ENCODE measurements at regions not wholly inside any gene's neighbourhood (a gene's known extent, or its start where the extent isn't known, plus 50 kb on each side); places are given as distances from the start of the nearest gene placed in this dataset.

DNA sequence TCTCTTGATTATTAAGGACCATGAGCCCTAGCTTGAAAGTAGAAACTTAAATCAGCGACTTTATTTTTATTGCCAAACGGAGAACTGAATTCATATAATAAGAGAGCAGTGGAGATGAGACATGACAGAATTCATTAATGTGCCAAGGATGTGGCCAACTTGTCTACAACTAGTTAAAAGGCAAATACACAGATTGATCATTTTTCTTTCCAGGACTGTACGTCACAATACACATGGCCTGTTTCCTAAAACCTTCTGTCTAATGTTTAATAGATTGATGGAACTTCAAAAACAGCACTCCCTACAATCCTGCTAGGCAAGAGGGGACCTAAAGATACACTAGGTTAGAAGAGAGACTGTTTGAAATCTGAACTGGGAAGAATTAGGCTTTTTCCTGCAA lies 647.8 kb downstream of the SATB2 start:
- Histone ChIP-seq H3K4me1 (ENCODE audit: control insufficient read depth, insufficient read depth, low read length) (no peaks in the 10 kb centered on the region), H3K4me3 (ENCODE audit: low read depth, low read length) (no peak overlapping the region), H3K36me3 (ENCODE audit: control insufficient read depth, insufficient read depth, low read length) (no peaks in the 10 kb centered on the region), H3K27ac (ENCODE audit: low read depth, low read length) (no peak overlapping the region), H3K9me3 (ENCODE audit: control insufficient read depth, insufficient read depth, low read length) (no peaks in the 10 kb centered on the region), H3K27me3 (ENCODE audit: control insufficient read depth, insufficient read depth, low read length) (no peaks in the 10 kb centered on the region)
- peak in 1 of 6 donors; percentile 89 for DNase-seq (ENCODE audit: low read depth in 4 of 6, low spot score in 6 of 6)
- 83% methylated on average over 1 of the region's 3 CpGs for WGBS (ENCODE audit: insufficient coverage)

DNA sequence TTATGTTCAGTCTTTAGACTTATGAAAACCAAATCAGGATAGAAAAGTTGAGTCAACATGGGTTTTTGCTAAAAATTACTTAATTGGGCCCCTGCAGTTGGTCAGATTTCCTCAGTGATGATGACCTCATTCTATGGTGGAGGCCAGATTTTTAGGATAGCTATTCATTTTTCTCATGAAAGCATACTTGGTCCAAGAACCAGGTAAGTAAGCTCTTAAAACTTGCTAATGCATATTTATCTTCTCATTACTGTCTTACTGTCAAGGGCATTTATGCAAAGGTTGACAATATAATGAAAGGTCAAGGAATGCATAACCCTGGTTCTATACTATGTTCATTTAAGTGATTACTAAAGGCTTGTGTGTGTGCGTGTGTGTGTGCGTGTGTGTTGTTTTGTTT lies 650.6 kb downstream of the SATB2 start:
- H3K4me1 ChIP-seq (ENCODE audit: control insufficient read depth, insufficient read depth, low read length): no peaks in the 10 kb centered on the region
- no peaks in the 10 kb centered on the region for H3K9me3 ChIP-seq (ENCODE audit: control insufficient read depth, insufficient read depth, low read length)
- WGBS (ENCODE audit: insufficient coverage): 100% methylated on average over 2 of the region's 2 CpGs
- DNase-seq (ENCODE audit: low read depth in 4 of 6, low spot score in 6 of 6): no peak
- no peak overlapping the region for H3K4me3 ChIP-seq (ENCODE audit: low read depth, low read length)
- H3K36me3 ChIP-seq (ENCODE audit: control insufficient read depth, insufficient read depth, low read length): no peaks in the 10 kb centered on the region
- H3K27ac ChIP-seq (ENCODE audit: low read depth, low read length): no peak overlapping the region
- H3K27me3 ChIP-seq (ENCODE audit: control insufficient read depth, insufficient read depth, low read length): no peaks in the 10 kb centered on the region

DNA sequence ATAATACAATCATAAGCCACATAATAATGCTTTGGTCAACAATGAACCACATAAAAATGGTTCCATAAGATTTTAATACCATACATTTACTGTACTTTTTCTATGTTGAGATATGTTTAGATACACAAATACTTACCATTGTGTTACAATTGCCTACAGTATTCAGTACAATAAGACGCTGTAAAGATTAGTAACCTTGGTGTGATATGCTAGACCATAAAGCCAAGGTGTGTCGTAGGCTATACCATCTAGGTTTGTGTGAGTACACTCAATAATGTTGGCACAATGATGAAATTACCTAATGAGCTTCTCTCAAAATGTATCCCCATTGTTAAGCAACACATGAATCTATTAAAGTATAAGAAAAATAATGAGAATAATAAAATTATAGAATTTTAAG lies 662.3 kb downstream of the SATB2 start:
- no peaks in the 10 kb centered on the region for H3K36me3 ChIP-seq (ENCODE audit: control insufficient read depth, insufficient read depth, low read length)
- DNase-seq (ENCODE audit: low read depth in 4 of 6, low spot score in 6 of 6): no peak
- H3K4me3 ChIP-seq (ENCODE audit: low read depth, low read length): no peak overlapping the region
- no peaks in the 10 kb centered on the region for H3K27me3 ChIP-seq (ENCODE audit: control insufficient read depth, insufficient read depth, low read length)
- H3K27ac ChIP-seq (ENCODE audit: low read depth, low read length): no peak overlapping the region
- H3K4me1 ChIP-seq (ENCODE audit: control insufficient read depth, insufficient read depth, low read length): no peaks in the 10 kb centered on the region
- no CpG with 5 or more reads among the region's 2 CpGs for WGBS (ENCODE audit: insufficient coverage)
- H3K9me3 ChIP-seq (ENCODE audit: control insufficient read depth, insufficient read depth, low read length): no peaks in the 10 kb centered on the region

DNA sequence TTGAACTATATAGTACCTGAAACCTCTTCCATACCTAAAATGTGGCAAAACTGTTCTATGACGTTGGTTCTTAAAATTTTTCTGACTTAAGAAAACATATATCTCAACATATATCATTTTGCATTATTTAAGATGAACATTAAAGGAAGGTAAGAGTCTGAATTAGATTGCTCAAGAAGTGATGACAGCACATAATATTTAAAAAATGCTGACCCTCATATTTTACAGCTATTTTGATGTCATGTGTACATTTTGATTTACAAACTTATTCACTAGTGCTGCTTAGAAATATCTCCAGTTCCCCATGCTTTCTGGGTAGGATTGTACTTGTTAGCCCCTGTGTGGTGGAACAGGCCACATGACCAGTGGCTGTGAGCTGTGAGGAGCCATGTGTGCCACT lies 666.1 kb downstream of the SATB2 start:
- Histone ChIP-seq H3K4me3 (ENCODE audit: low read depth, low read length) (no peak overlapping the region), H3K27me3 (ENCODE audit: control insufficient read depth, insufficient read depth, low read length) (no peaks in the 10 kb centered on the region), H3K4me1 (ENCODE audit: control insufficient read depth, insufficient read depth, low read length) (no peaks in the 10 kb centered on the region), H3K36me3 (ENCODE audit: control insufficient read depth, insufficient read depth, low read length) (no peaks in the 10 kb centered on the region), H3K27ac (ENCODE audit: low read depth, low read length) (no peak overlapping the region), H3K9me3 (ENCODE audit: control insufficient read depth, insufficient read depth, low read length) (no peaks in the 10 kb centered on the region)
- DNase-seq (ENCODE audit: low read depth in 4 of 6, low spot score in 6 of 6): no peak
- no CpG with 5 or more reads among the region's 1 CpG for WGBS (ENCODE audit: insufficient coverage)

DNA sequence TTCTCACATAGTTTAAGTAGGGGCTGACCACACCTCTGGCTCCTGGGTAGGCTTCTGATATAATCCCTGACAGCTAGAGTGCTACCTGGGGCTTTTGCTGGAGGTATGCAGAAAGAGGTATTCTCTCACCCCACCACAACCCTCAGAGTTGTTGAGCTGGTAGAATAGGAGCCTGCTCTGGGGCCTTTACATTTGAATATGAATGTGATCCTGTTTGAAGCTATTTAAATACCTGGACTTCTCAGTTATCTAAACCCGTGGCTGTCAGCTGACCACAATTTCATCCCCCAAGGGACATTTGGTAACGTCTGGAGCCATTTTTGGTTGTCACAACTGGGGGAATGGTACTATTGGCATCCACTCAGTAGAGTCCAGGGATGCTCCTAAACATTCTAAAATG lies 669.1 kb downstream of the SATB2 start:
- no peaks in the 10 kb centered on the region for H3K9me3 ChIP-seq (ENCODE audit: control insufficient read depth, insufficient read depth, low read length)
- no peak overlapping the region for H3K27ac ChIP-seq (ENCODE audit: low read depth, low read length)
- H3K4me3 ChIP-seq (ENCODE audit: low read depth, low read length): no peak overlapping the region
- H3K27me3 ChIP-seq (ENCODE audit: control insufficient read depth, insufficient read depth, low read length): no peaks in the 10 kb centered on the region
- no CpG with 5 or more reads among the region's 2 CpGs for WGBS (ENCODE audit: insufficient coverage)
- DNase-seq (ENCODE audit: low read depth in 4 of 6, low spot score in 6 of 6): no peak
- H3K4me1 ChIP-seq (ENCODE audit: control insufficient read depth, insufficient read depth, low read length): no peaks in the 10 kb centered on the region
- H3K36me3 ChIP-seq (ENCODE audit: control insufficient read depth, insufficient read depth, low read length): no peaks in the 10 kb centered on the region

DNA sequence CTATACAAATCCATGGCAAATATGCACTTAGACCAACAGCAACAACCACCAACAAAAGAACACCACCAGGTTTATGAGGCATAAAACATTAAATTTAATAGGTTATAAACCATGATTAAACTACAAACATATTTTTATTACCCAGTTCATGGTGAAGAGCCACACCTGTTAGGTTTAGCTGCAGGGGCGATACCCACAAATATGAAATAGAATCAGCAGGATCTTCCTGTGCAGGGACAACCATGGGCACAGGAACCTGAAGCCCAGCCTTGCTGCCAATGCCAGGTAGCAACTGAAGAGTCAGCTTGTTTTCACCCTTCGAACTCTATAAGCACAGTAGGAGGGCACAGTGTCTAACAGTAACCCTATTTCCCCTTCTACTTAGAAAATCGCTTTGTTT lies 675.0 kb downstream of the SATB2 start:
- Histone ChIP-seq H3K36me3 (ENCODE audit: control insufficient read depth, insufficient read depth, low read length) (no peaks in the 10 kb centered on the region), H3K4me3 (ENCODE audit: low read depth, low read length) (no peak overlapping the region), H3K9me3 (ENCODE audit: control insufficient read depth, insufficient read depth, low read length) (no peaks in the 10 kb centered on the region), H3K27ac (ENCODE audit: low read depth, low read length) (no peak overlapping the region), H3K27me3 (ENCODE audit: control insufficient read depth, insufficient read depth, low read length) (no peaks in the 10 kb centered on the region), H3K4me1 (ENCODE audit: control insufficient read depth, insufficient read depth, low read length) (no peaks in the 10 kb centered on the region)
- 92% methylated on average over 1 of the region's 3 CpGs for WGBS (ENCODE audit: insufficient coverage)
- DNase-seq (ENCODE audit: low read depth in 4 of 6, low spot score in 6 of 6): no peak

DNA sequence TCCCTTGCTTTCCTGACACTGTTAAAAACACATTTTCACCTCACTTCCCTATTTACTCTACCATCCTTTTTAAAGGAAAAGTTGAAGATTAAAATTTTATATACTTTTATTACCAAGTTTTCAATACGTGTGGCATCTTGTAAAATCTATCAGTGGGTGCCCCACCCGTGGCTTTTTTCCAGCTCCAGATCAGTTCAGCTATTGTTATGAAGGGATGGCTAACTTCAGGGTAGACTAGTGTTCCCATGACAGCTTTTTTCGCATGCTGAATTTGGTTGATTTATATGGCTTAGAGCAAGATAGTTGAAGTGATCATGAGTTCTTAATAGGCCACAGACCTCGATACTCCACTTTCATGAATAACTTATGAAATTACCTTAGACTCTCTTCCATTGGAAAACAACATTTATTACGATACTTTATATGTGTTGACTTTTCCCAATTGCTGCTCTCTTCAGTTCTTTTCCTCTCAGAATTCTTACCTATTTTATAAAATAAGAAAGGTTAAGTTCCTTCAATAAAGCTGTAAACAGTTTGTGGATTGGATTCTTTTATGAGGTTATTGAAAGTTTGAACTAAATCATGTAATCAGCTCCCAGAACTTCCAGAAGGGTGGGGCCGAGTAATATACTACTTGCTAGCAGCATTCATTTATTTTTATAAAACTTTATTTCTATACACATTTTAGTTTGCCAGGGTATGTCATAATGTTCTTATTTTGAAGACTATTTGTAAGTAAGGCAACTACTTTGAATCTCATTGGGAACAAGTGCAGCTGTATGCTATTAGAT lies 680.9 kb downstream of the SATB2 start:
- no peak for DNase-seq (ENCODE audit: low read depth in 4 of 6, low spot score in 6 of 6)
- WGBS (ENCODE audit: insufficient coverage): no CpG with 5 or more reads among the region's 6 CpGs
- H3K27me3 ChIP-seq (ENCODE audit: control insufficient read depth, insufficient read depth, low read length): no peaks in the 10 kb centered on the region
- no peak overlapping the region for H3K27ac ChIP-seq (ENCODE audit: low read depth, low read length)
- no peaks in the 10 kb centered on the region for H3K4me1 ChIP-seq (ENCODE audit: control insufficient read depth, insufficient read depth, low read length)
- H3K9me3 ChIP-seq (ENCODE audit: control insufficient read depth, insufficient read depth, low read length): no peaks in the 10 kb centered on the region
- H3K36me3 ChIP-seq (ENCODE audit: control insufficient read depth, insufficient read depth, low read length): no peaks in the 10 kb centered on the region
- H3K4me3 ChIP-seq (ENCODE audit: low read depth, low read length): no peak overlapping the region

DNA sequence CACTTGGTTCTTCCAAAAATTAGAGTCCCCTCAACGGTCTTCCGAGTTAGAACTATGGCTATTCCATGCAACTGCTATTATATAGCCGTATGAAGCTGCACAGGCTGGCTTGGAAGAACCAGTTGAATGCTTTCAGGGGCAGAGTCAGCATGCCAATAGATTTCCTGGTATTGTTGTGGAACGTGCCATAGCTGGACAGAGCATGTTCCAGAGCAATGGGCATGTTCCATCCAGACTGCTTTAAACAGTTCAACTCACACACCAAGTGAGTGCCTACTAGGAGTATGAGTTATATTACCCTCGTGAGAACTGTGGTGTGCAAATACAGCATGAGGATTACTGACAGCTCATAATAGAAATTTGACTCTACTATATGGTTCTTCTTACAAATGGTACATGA lies 682.0 kb downstream of the SATB2 start:
- WGBS (ENCODE audit: insufficient coverage): 100% methylated on average over 2 of the region's 5 CpGs
- Histone ChIP-seq H3K9me3 (ENCODE audit: control insufficient read depth, insufficient read depth, low read length) (no peaks in the 10 kb centered on the region), H3K4me3 (ENCODE audit: low read depth, low read length) (no peak overlapping the region), H3K36me3 (ENCODE audit: control insufficient read depth, insufficient read depth, low read length) (no peaks in the 10 kb centered on the region), H3K27me3 (ENCODE audit: control insufficient read depth, insufficient read depth, low read length) (no peaks in the 10 kb centered on the region), H3K27ac (ENCODE audit: low read depth, low read length) (no peak overlapping the region), H3K4me1 (ENCODE audit: control insufficient read depth, insufficient read depth, low read length) (no peaks in the 10 kb centered on the region)
- no peak for DNase-seq (ENCODE audit: low read depth in 4 of 6, low spot score in 6 of 6)

DNA sequence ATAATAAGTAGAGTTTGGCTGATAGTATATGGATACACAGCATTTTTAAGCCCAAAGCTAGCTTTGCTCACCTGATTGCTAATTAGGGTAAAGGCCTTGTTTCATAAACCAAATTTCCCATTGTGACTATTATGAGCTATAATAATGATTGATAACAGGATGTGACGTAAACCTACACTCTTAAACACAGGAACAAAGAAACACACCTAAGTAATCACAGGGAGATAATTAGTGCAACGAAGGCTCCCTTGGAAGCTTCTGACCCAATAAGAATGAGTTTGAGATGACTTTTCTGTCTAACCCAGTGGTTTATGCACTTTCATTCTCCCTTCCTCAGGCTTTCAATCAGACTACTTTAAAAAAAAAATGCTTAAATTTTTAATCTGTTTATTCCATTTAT lies 683.2 kb downstream of the SATB2 start:
- H3K27me3 ChIP-seq (ENCODE audit: control insufficient read depth, insufficient read depth, low read length): no peaks in the 10 kb centered on the region
- no peaks in the 10 kb centered on the region for H3K36me3 ChIP-seq (ENCODE audit: control insufficient read depth, insufficient read depth, low read length)
- DNase-seq (ENCODE audit: low read depth in 4 of 6, low spot score in 6 of 6): no peak
- H3K4me3 ChIP-seq (ENCODE audit: low read depth, low read length): no peak overlapping the region
- WGBS (ENCODE audit: insufficient coverage): no CpG with 5 or more reads among the region's 2 CpGs
- no peaks in the 10 kb centered on the region for H3K9me3 ChIP-seq (ENCODE audit: control insufficient read depth, insufficient read depth, low read length)
- H3K27ac ChIP-seq (ENCODE audit: low read depth, low read length): no peak overlapping the region
- no peaks in the 10 kb centered on the region for H3K4me1 ChIP-seq (ENCODE audit: control insufficient read depth, insufficient read depth, low read length)

DNA sequence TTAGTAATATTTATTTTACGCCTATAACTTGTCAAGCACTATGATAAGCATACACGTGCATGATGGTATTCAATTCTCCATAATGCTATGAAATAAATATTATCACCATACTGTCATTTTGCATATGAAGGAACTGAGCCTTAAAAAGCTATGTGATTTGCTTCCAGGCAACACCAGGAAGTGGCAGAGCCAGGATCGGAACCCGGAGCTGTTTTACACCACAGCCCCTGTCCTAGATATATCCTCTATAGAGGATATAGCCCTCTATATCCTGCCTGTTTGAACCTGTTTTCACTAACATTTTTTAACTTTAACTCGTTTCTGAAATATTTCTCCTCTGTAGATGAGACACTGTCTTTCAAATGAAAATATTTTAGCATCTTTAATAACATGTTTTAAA lies 690.0 kb downstream of the SATB2 start:
- Histone ChIP-seq H3K36me3 (ENCODE audit: control insufficient read depth, insufficient read depth, low read length) (no peaks in the 10 kb centered on the region), H3K27ac (ENCODE audit: low read depth, low read length) (no peak overlapping the region), H3K4me3 (ENCODE audit: low read depth, low read length) (no peak overlapping the region), H3K27me3 (ENCODE audit: control insufficient read depth, insufficient read depth, low read length) (no peaks in the 10 kb centered on the region), H3K4me1 (ENCODE audit: control insufficient read depth, insufficient read depth, low read length) (no peaks in the 10 kb centered on the region), H3K9me3 (ENCODE audit: control insufficient read depth, insufficient read depth, low read length) (no peaks in the 10 kb centered on the region)
- no peak for DNase-seq (ENCODE audit: low read depth in 4 of 6, low spot score in 6 of 6)
- WGBS (ENCODE audit: insufficient coverage): 93% methylated on average over 2 of the region's 5 CpGs

All from spinal cord (tissue), 9 donors.